DOHH2 (cell line): ENCODE measurements at regions not wholly inside any gene's neighbourhood (a gene's known extent, or its start where the extent isn't known, plus 50 kb on each side); places are given as distances from the start of the nearest gene placed in this dataset.

Experiments used
- H3F3A ChIP-seq: fragments of 200-600 bp; sonication (generic), shearing (Covaris generic); 2 replicates; pipeline ENCODE4 v1.6.0; 2016; ENCODE audit warnings: antibody characterized with exemption, mild to moderate bottlenecking; ENCODE audit not compliant: control insufficient read depth, insufficient read depth
- H3K27ac ChIP-seq: fragments of 200-600 bp; sonication (generic); 2 replicates; pipeline ENCODE4 v1.5.1; 2014; ENCODE audit warnings: low read depth, mild to moderate bottlenecking, low read length, moderate library complexity
- H3K27me3 ChIP-seq: fragments of 200-600 bp; sonication (generic); 2 replicates; pipeline ENCODE4 v1.6.1; 2014; ENCODE audit warnings: mild to moderate bottlenecking, low read length, mixed read lengths; ENCODE audit not compliant: control insufficient read depth
- H3K36me3 ChIP-seq: fragments of 200-600 bp; sonication (generic); 2 replicates; pipeline ENCODE4 v1.6.1; 2014; ENCODE audit warnings: mild to moderate bottlenecking, low read length, moderate library complexity, mixed read lengths; ENCODE audit not compliant: control insufficient read depth
- H3K4me1 ChIP-seq: fragments of 200-600 bp; sonication (generic); 2 replicates; pipeline ENCODE4 v1.6.1; 2014; ENCODE audit warnings: mild to moderate bottlenecking, low read length, mixed read lengths; ENCODE audit not compliant: control insufficient read depth
- H3K4me2 ChIP-seq: fragments of 200-600 bp; sonication (generic); 2 replicates; pipeline ENCODE4 v1.6.0; 2014; ENCODE audit warnings: mild to moderate bottlenecking, low read length, moderate library complexity
- H3K4me3 ChIP-seq: fragments of 200-600 bp; sonication (generic); 2 replicates; pipeline ENCODE4 v1.5.1; 2014; ENCODE audit warnings: mild to moderate bottlenecking, low read length, mixed read lengths
- H3K79me2 ChIP-seq: fragments of 200-600 bp; sonication (generic); 2 replicates; pipeline ENCODE4 v1.6.1; 2014; ENCODE audit warnings: mild to moderate bottlenecking, low read length, mixed read lengths; ENCODE audit not compliant: control insufficient read depth
- H3K9me2 ChIP-seq: fragments of 200-600 bp; sonication (generic); replicated peaks from 2 replicates; pipeline ENCODE4 v1.6.1; 2014; ENCODE audit warnings: mild to moderate bottlenecking, low read length, mixed read lengths; ENCODE audit not compliant: control insufficient read depth
- H3K9me3 ChIP-seq: fragments of 200-600 bp; sonication (generic); 2 replicates; pipeline ENCODE4 v1.6.1; 2014; ENCODE audit warnings: antibody characterized with exemption, low read length, mixed read lengths; ENCODE audit not compliant: control insufficient read depth, insufficient read depth
- H4K20me1 ChIP-seq: fragments of 200-600 bp; sonication (generic); 2 replicates; pipeline ENCODE4 v1.6.0; 2014; ENCODE audit warnings: low read depth, mild to moderate bottlenecking, antibody characterized with exemption, low read length, moderate library complexity; ENCODE audit not compliant: control insufficient read depth, insufficient read depth
- EZH2phosphoT487 ChIP-seq: fragments of 200-600 bp; sonication (generic); IDR thresholded peaks from 2 replicates; pipeline ENCODE4 v1.6.1; 2017; ENCODE audit warnings: borderline replicate concordance, mild to moderate bottlenecking, antibody characterized with exemption, low read length, moderate library complexity, mixed read lengths
- TF ChIP-seq, protein P1 (sequence below): fragments of 200-600 bp; sonication (generic); IDR thresholded peaks from one replicate; pipeline ENCODE4 v1.5.1; 2014; ENCODE audit warnings: antibody characterized with exemption, mild to moderate bottlenecking, low read depth, low read length; ENCODE audit not compliant: poor library complexity, severe bottlenecking

GRCh38 chr4:113822555-113823290, 61.2 kb upstream of the CAMK2D start:
- no peak overlapping the region for H3K4me2 ChIP-seq
- H3K9me3 ChIP-seq: no peaks in the 10 kb centered on the region
- no peak overlapping the region for H3K27ac ChIP-seq
- peaks cover 7% of the 10 kb centered on the region for H3K4me1 ChIP-seq
- no peak overlapping the region for H3K4me3 ChIP-seq
- H3K36me3 ChIP-seq: no peaks in the 10 kb centered on the region
- H4K20me1 ChIP-seq: no peaks in the 10 kb centered on the region
- no peaks in the 10 kb centered on the region for H3F3A ChIP-seq
- no peaks in the 10 kb centered on the region for H3K9me2 ChIP-seq
- no peak for TF ChIP-seq EZH2phosphoT487
- TF ChIP-seq, protein P1, sequence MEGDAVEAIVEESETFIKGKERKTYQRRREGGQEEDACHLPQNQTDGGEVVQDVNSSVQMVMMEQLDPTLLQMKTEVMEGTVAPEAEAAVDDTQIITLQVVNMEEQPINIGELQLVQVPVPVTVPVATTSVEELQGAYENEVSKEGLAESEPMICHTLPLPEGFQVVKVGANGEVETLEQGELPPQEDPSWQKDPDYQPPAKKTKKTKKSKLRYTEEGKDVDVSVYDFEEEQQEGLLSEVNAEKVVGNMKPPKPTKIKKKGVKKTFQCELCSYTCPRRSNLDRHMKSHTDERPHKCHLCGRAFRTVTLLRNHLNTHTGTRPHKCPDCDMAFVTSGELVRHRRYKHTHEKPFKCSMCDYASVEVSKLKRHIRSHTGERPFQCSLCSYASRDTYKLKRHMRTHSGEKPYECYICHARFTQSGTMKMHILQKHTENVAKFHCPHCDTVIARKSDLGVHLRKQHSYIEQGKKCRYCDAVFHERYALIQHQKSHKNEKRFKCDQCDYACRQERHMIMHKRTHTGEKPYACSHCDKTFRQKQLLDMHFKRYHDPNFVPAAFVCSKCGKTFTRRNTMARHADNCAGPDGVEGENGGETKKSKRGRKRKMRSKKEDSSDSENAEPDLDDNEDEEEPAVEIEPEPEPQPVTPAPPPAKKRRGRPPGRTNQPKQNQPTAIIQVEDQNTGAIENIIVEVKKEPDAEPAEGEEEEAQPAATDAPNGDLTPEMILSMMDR: no peak
- H3K79me2 ChIP-seq: no peaks in the 10 kb centered on the region
- no peaks in the 10 kb centered on the region for H3K27me3 ChIP-seq

GRCh38 chr4:113821856-113822255, 60.3 kb upstream of the CAMK2D start:
- H3K27me3 ChIP-seq: no peaks in the 10 kb centered on the region
- TF ChIP-seq EZH2phosphoT487: no peak
- TF ChIP-seq, protein P1: no peak
- no peaks in the 10 kb centered on the region for H3K9me2 ChIP-seq
- no peak overlapping the region for H3K4me2 ChIP-seq
- H3K79me2 ChIP-seq: no peaks in the 10 kb centered on the region
- no peaks in the 10 kb centered on the region for H4K20me1 ChIP-seq
- peaks cover 7% of the 10 kb centered on the region for H3K4me1 ChIP-seq
- H3K36me3 ChIP-seq: no peaks in the 10 kb centered on the region
- H3K27ac ChIP-seq: no peak overlapping the region
- H3K9me3 ChIP-seq: no peaks in the 10 kb centered on the region
- H3F3A ChIP-seq: no peaks in the 10 kb centered on the region
- H3K4me3 ChIP-seq: no peak overlapping the region

DNA sequence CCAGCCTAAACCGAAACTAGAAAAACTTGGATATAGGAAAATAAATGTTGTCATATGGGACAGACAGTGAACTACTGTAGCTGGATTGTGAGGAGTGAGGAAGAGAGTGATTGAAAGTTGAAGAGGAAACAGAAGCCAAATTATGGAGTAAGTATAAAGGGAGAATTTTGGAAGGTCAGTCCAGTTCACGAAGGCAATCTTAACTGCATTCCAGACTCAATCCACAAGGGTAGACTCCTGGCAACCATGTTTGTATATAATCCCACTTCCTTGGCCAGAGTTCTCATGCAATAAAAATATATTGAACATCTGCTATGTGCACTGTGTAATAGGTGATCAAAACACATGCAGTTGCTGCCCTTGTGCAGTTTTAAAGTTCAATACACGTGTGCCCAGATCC, 58.6 kb upstream of the CAMK2D start:
- Histone ChIP-seq H3K79me2 (no peaks in the 10 kb centered on the region), H3F3A (no peaks in the 10 kb centered on the region), H3K4me2 (no peak overlapping the region), H3K36me3 (no peaks in the 10 kb centered on the region), H3K4me3 (no peak overlapping the region), H4K20me1 (no peaks in the 10 kb centered on the region), H3K4me1 (peaks cover 3% of the 10 kb centered on the region), H3K27me3 (no peaks in the 10 kb centered on the region), H3K9me2 (no peaks in the 10 kb centered on the region), H3K27ac (no peak overlapping the region), H3K9me3 (no peaks in the 10 kb centered on the region)
- TF ChIP-seq, protein P1: no peak
- no peak for TF ChIP-seq EZH2phosphoT487
